Liver (tissue), 8 donors: ENCODE measurements at regions not wholly inside any gene's neighbourhood (a gene's known extent, or its start where the extent isn't known, plus 50 kb on each side); places are given as distances from the start of the nearest gene placed in this dataset.

ENCODE experiments used
- DNase-seq: peaks from one replicate; pipeline ENCODE4 v3.0.0-alpha.2; 2017; ENCODE audit warnings: low spot score
- H3K27ac ChIP-seq, 2 donors: one replicate each; pipeline ENCODE4 v1.7.0; 2013; ENCODE audit warnings: inconsistent platforms in 2 of 2, low read length in 2 of 2, control low read depth in 1 of 2, low read depth in 1 of 2, mild to moderate bottlenecking in 1 of 2
- H3K27me3 ChIP-seq, 4 donors: one replicate each; pipeline versions ENCODE4 v1.6.1 to v1.7.0; 2013; ENCODE audit warnings: low read length in 3 of 4, inconsistent platforms in 1 of 4, mild to moderate bottlenecking in 1 of 4, moderate library complexity in 1 of 4; ENCODE audit not compliant: control insufficient read depth in 4 of 4, insufficient read depth in 4 of 4
- H3K36me3 ChIP-seq, 4 donors: one replicate each; pipeline versions ENCODE4 v1.6.1 to v1.7.0; 2013; ENCODE audit warnings: low read length in 3 of 4, mild to moderate bottlenecking in 3 of 4, low read depth in 1 of 4, moderate library complexity in 1 of 4; ENCODE audit not compliant: control insufficient read depth in 4 of 4, insufficient read depth in 3 of 4
- H3K4me1 ChIP-seq, 4 donors: one replicate each; pipeline versions ENCODE4 v1.6.1 to v1.7.0; 2013; ENCODE audit warnings: low read length in 3 of 4, mild to moderate bottlenecking in 3 of 4, moderate library complexity in 1 of 4; ENCODE audit not compliant: control insufficient read depth in 4 of 4, insufficient read depth in 4 of 4
- H3K4me3 ChIP-seq, 3 donors: one replicate each; pipeline versions ENCODE4 v1.6.1 to v1.7.0; 2013; ENCODE audit warnings: low read length in 3 of 3, control low read depth in 1 of 3, low read depth in 1 of 3, mild to moderate bottlenecking in 1 of 3
- H3K9ac ChIP-seq, 2 donors: one replicate each; pipeline ENCODE4 v1.7.0; 2013; ENCODE audit warnings: low read length in 2 of 2, mild to moderate bottlenecking in 2 of 2, moderate library complexity in 2 of 2, control low read depth in 1 of 2, low read depth in 1 of 2
- H3K9me3 ChIP-seq, 4 donors: one replicate each; pipeline versions ENCODE4 v1.6.1 to v1.7.0; 2013; ENCODE audit warnings: low read length in 3 of 4; ENCODE audit not compliant: control insufficient read depth in 4 of 4
- EGR1 ChIP-seq, 2 donors: IDR thresholded peaks; 2 replicates each; pipeline ENCODE4 v1.6.1; 2016 to 2018; ENCODE audit warnings: antibody characterized with exemption in 2 of 2, low read depth in 2 of 2
- FOXA1 ChIP-seq: IDR thresholded peaks from 2 replicates; pipeline ENCODE4 v1.6.1; 2016; ENCODE audit warnings: antibody characterized with exemption
- FOXA2 ChIP-seq: IDR thresholded peaks from 2 replicates; pipeline ENCODE4 v1.6.1; 2016; ENCODE audit warnings: antibody characterized with exemption
- GABPA ChIP-seq, 2 donors: IDR thresholded peaks in 1 of 2; conservative IDR thresholded peaks in 1 of 2; 2 replicates each; pipeline ENCODE4 v1.6.1; 2016; ENCODE audit warnings: antibody characterized with exemption in 2 of 2, mild to moderate bottlenecking in 1 of 2, moderate library complexity in 1 of 2
- HNF4G ChIP-seq: IDR thresholded peaks from 2 replicates; pipeline ENCODE4 v1.6.1; 2016; ENCODE audit warnings: antibody characterized with exemption
- NR2F2 ChIP-seq: IDR thresholded peaks from 2 replicates; pipeline ENCODE4 v1.6.1; 2016; ENCODE audit warnings: antibody characterized with exemption
- RAD21 ChIP-seq, 2 donors: IDR thresholded peaks; 2 replicates each; pipeline ENCODE4 v1.6.1; 2016; ENCODE audit warnings: antibody characterized with exemption in 2 of 2, mild to moderate bottlenecking in 2 of 2
- RXRA ChIP-seq, 2 donors: IDR thresholded peaks; 2 replicates each; pipeline ENCODE4 v1.6.1; 2017 to 2018; ENCODE audit warnings: antibody characterized with exemption in 2 of 2, mild to moderate bottlenecking in 1 of 2
- SP1 ChIP-seq: IDR thresholded peaks from 2 replicates; pipeline ENCODE4 v1.6.1; 2018; ENCODE audit warnings: antibody characterized with exemption, mild to moderate bottlenecking
- TAF1 ChIP-seq: conservative IDR thresholded peaks from 2 replicates; pipeline ENCODE4 v1.6.1; 2016; ENCODE audit warnings: antibody characterized with exemption, mild to moderate bottlenecking
- YY1 ChIP-seq: IDR thresholded peaks from 2 replicates; pipeline ENCODE4 v1.6.1; 2016; ENCODE audit warnings: antibody characterized with exemption, mild to moderate bottlenecking
- WGBS: extraction: QIAGEN DNeasy Blood & Tissue Kit; methylation state at CpG from one replicate; pipeline ENCODE4 v1.1.7; 2013; 5-methylcytosine and 5-hydroxymethylcytosine counted together
- TF ChIP-seq, protein P1 (sequence below): fragments of 150-350 bp; IDR thresholded peaks from 2 replicates; pipeline ENCODE4 v1.5.1; 2017; ENCODE audit warnings: improper control_type of control experiment, low read depth, low read length; ENCODE audit not compliant: missing input control
- TF ChIP-seq, protein P2 (sequence below): IDR thresholded peaks from 2 replicates; pipeline ENCODE4 v1.6.1; 2016; ENCODE audit warnings: antibody characterized with exemption, mild to moderate bottlenecking
- TF ChIP-seq, protein P3 (sequence below): IDR thresholded peaks from 2 replicates; pipeline ENCODE4 v1.6.1; 2016; ENCODE audit warnings: antibody characterized with exemption
- TF ChIP-seq, protein P4 (sequence below): IDR thresholded peaks from 2 replicates; pipeline ENCODE4 v1.6.1; 2016; ENCODE audit warnings: antibody characterized with exemption
- TF ChIP-seq, protein P5 (sequence below): IDR thresholded peaks from 2 replicates; pipeline ENCODE4 v1.6.1; 2016; ENCODE audit warnings: antibody characterized with exemption
- donor health status: healthy.
- donor health status: healthy.
- donor health status: healthy.
- donor health status: healthy.
- donor health status: healthy.

DNA sequence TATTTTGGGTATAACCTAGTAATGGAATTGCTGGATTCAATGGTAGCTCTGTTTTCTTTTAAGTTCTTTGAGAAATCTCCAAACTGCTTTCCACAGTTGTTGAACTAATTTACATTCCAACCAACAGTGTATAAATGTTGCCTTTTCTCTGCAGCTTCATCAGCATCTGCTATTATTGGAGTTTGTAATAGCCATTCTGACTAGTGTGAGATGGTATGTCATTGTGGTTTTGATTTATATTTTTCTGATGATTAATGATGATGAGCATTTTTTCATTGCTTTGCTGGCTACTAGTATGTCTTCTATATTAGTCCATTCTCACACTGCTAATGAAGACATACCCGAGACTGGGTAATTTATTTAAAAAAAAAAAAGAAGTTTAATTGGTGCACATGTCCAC, 248.6 kb upstream of the MAGI2 start (continued):
- TF ChIP-seq, protein P1, sequence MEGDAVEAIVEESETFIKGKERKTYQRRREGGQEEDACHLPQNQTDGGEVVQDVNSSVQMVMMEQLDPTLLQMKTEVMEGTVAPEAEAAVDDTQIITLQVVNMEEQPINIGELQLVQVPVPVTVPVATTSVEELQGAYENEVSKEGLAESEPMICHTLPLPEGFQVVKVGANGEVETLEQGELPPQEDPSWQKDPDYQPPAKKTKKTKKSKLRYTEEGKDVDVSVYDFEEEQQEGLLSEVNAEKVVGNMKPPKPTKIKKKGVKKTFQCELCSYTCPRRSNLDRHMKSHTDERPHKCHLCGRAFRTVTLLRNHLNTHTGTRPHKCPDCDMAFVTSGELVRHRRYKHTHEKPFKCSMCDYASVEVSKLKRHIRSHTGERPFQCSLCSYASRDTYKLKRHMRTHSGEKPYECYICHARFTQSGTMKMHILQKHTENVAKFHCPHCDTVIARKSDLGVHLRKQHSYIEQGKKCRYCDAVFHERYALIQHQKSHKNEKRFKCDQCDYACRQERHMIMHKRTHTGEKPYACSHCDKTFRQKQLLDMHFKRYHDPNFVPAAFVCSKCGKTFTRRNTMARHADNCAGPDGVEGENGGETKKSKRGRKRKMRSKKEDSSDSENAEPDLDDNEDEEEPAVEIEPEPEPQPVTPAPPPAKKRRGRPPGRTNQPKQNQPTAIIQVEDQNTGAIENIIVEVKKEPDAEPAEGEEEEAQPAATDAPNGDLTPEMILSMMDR: no peak
- TF ChIP-seq NR2F2 (no peak), RXRA (IDR thresholded peaks at IDR 0.05) (no peak)

DNA sequence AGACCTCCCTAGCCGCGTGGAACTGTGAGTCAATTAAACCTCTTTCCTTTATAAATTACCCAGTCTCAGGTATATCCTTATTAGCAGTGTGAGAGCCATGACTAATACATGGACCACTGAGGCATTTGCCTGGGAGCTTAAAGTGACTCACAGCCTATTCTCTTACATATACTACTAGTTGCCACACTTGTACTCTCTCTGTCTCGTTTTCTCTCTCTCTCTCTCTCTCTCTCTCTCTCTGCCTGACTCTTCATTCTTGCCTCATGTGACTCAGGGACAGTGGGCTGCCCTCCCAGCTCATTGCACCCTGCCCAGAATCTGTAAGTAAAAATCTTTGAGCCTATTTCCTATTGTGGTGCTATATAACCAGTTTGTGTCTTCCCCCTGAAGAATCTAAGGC, 238.5 kb upstream of the MAGI2 start:
- H3K36me3 ChIP-seq: no peaks in the 10 kb centered on the region
- 76% methylated on average over 3 of the region's 3 CpGs for WGBS
- peaks cover 0 to 2% (median 0%) of the 10 kb centered on the region in 4 donors for H3K9me3 ChIP-seq
- H3K9ac ChIP-seq: no peak overlapping the region
- H3K4me3 ChIP-seq: no peak overlapping the region
- DNase-seq: no peak
- TF ChIP-seq FOXA1 (no peak), RAD21 (IDR thresholded peaks at IDR 0.05) (no peak), YY1 (no peak), HNF4G (no peak), EGR1 (IDR thresholded peaks at IDR 0.05; ENCODE audit: low read depth in 2 of 2) (no peak), GABPA (IDR thresholded peaks at IDR 0.05 in 1 of 2, conservative IDR thresholded peaks at IDR 0.05 in 1 of 2) (no peak), NR2F2 (no peak), TAF1 (no peak), RXRA (IDR thresholded peaks at IDR 0.05) (no peak)
- TF ChIP-seq, protein P2, sequence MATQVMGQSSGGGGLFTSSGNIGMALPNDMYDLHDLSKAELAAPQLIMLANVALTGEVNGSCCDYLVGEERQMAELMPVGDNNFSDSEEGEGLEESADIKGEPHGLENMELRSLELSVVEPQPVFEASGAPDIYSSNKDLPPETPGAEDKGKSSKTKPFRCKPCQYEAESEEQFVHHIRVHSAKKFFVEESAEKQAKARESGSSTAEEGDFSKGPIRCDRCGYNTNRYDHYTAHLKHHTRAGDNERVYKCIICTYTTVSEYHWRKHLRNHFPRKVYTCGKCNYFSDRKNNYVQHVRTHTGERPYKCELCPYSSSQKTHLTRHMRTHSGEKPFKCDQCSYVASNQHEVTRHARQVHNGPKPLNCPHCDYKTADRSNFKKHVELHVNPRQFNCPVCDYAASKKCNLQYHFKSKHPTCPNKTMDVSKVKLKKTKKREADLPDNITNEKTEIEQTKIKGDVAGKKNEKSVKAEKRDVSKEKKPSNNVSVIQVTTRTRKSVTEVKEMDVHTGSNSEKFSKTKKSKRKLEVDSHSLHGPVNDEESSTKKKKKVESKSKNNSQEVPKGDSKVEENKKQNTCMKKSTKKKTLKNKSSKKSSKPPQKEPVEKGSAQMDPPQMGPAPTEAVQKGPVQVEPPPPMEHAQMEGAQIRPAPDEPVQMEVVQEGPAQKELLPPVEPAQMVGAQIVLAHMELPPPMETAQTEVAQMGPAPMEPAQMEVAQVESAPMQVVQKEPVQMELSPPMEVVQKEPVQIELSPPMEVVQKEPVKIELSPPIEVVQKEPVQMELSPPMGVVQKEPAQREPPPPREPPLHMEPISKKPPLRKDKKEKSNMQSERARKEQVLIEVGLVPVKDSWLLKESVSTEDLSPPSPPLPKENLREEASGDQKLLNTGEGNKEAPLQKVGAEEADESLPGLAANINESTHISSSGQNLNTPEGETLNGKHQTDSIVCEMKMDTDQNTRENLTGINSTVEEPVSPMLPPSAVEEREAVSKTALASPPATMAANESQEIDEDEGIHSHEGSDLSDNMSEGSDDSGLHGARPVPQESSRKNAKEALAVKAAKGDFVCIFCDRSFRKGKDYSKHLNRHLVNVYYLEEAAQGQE: no peak
- TF ChIP-seq, protein P3, sequence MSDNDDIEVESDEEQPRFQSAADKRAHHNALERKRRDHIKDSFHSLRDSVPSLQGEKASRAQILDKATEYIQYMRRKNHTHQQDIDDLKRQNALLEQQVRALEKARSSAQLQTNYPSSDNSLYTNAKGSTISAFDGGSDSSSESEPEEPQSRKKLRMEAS: no peak
- TF ChIP-seq, protein P4, sequence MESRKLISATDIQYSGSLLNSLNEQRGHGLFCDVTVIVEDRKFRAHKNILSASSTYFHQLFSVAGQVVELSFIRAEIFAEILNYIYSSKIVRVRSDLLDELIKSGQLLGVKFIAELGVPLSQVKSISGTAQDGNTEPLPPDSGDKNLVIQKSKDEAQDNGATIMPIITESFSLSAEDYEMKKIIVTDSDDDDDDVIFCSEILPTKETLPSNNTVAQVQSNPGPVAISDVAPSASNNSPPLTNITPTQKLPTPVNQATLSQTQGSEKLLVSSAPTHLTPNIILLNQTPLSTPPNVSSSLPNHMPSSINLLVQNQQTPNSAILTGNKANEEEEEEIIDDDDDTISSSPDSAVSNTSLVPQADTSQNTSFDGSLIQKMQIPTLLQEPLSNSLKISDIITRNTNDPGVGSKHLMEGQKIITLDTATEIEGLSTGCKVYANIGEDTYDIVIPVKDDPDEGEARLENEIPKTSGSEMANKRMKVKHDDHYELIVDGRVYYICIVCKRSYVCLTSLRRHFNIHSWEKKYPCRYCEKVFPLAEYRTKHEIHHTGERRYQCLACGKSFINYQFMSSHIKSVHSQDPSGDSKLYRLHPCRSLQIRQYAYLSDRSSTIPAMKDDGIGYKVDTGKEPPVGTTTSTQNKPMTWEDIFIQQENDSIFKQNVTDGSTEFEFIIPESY: no peak
- TF ChIP-seq, protein P5, sequence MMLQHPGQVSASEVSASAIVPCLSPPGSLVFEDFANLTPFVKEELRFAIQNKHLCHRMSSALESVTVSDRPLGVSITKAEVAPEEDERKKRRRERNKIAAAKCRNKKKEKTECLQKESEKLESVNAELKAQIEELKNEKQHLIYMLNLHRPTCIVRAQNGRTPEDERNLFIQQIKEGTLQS: no peak
- no peaks in the 10 kb centered on the region for H3K4me1 ChIP-seq
- no peak overlapping the region for H3K27ac ChIP-seq
- H3K27me3 ChIP-seq: no peaks in the 10 kb centered on the region

DNA sequence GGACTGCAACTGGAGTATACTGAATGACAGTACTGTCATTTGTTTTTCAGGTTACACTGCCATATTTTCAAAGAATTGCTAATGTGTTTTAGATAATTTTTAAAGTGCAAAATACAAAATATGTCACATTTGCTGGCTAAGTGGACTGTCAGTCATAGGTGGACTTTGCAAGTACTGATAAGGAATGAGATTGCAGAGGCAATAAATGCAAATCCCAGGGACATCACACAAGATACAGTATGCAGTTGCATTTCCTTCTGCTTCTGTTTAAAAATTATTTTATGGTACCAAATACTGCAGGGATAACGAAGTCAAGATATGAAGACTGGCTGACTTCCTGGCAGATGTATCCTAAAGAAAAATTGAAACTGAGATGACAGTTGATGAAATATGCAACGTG, 237.6 kb upstream of the MAGI2 start:
- H3K36me3 ChIP-seq: no peaks in the 10 kb centered on the region
- no peaks in the 10 kb centered on the region for H3K4me1 ChIP-seq
- H3K9ac ChIP-seq: no peak overlapping the region
- no peak overlapping the region for H3K4me3 ChIP-seq
- H3K27ac ChIP-seq: no peak overlapping the region
- no peaks in the 10 kb centered on the region for H3K27me3 ChIP-seq
- WGBS: 67% methylated on average over 2 of the region's 2 CpGs
- DNase-seq: no peak
- no peaks in the 10 kb centered on the region for H3K9me3 ChIP-seq
- TF ChIP-seq, protein P2: no peak
- TF ChIP-seq, protein P3: no peak
- TF ChIP-seq, protein P5: no peak
- no peak for TF ChIP-seq FOXA2
- no peak for TF ChIP-seq HNF4G
- TF ChIP-seq SP1: no peak
- no peak for TF ChIP-seq RAD21 (IDR thresholded peaks at IDR 0.05)
